Activated naive CD8-positive, alpha-beta T cell treated with anti-CD3 and anti-CD28 coated beads, Interleukin-2, amount 50 U/mL, for 24 hours (primary cell): ENCODE measurements at regions not wholly inside any gene's neighbourhood (a gene's known extent, or its start where the extent isn't known, plus 50 kb on each side); places are given as distances from the start of the nearest gene placed in this dataset.

ENCODE experiments used
- ATAC-seq: fragments of 150-1000 bp; cut with Tn5 transposase; one replicate; pipeline ENCODE4 v1.10.0; 2021
- DNase-seq: peaks from one replicate; pipeline ENCODE4 v3.0.0; 2021
- H3K27ac Mint-ChIP-seq: one replicate; pipeline ENCODE4 v1.8.0; 2021; ENCODE audit warnings: mild to moderate bottlenecking, mixed read lengths
- H3K27me3 Mint-ChIP-seq: one replicate; pipeline ENCODE4 v1.8.0; 2021; ENCODE audit warnings: mixed read lengths
- H3K36me3 Mint-ChIP-seq: one replicate; pipeline ENCODE4 v1.8.0; 2021; ENCODE audit warnings: low read depth, mixed read lengths
- H3K4me1 Mint-ChIP-seq: one replicate; pipeline ENCODE4 v1.8.0; 2021; ENCODE audit warnings: mixed read lengths
- H3K4me3 Mint-ChIP-seq: one replicate; pipeline ENCODE4 v1.8.0; 2021; ENCODE audit warnings: mild to moderate bottlenecking, moderate library complexity, mixed read lengths
- H3K9me3 Mint-ChIP-seq: one replicate; pipeline ENCODE4 v1.8.0; 2021; ENCODE audit warnings: mixed read lengths

GRCh38 chr3:194977356-194977755 is 291.7 kb downstream of the FAM43A start:
- H3K36me3 Mint-ChIP-seq: no peaks in the 10 kb centered on the region
- H3K27ac Mint-ChIP-seq: no peak overlapping the region
- H3K9me3 Mint-ChIP-seq: peaks cover 2% of the 10 kb centered on the region
- no peak overlapping the region for H3K4me3 Mint-ChIP-seq
- no peak for DNase-seq
- ATAC-seq: no peak
- H3K4me1 Mint-ChIP-seq: no peaks in the 10 kb centered on the region
- H3K27me3 Mint-ChIP-seq: peaks cover 3% of the 10 kb centered on the region

GRCh38 chr3:194979173-194979572 is 291.8 kb downstream of the XXYLT1 start:
- DNase-seq: no peak

GRCh38 chr3:194982472-194982871 is 288.5 kb downstream of the XXYLT1 start:
- Mint-ChIP-seq H3K27me3 (peaks cover 11% of the 10 kb centered on the region), H3K4me3 (no peak overlapping the region), H3K9me3 (peaks cover 5% of the 10 kb centered on the region), H3K4me1 (no peaks in the 10 kb centered on the region), H3K27ac (no peak overlapping the region), H3K36me3 (no peaks in the 10 kb centered on the region)
- ATAC-seq (no peak), DNase-seq (no peak)

More at GRCh38 chr3:194979173-194979572, 291.8 kb downstream of the XXYLT1 start:
- Mint-ChIP-seq H3K36me3 (no peaks in the 10 kb centered on the region), H3K9me3 (peaks cover 5% of the 10 kb centered on the region), H3K27me3 (peaks cover 4% of the 10 kb centered on the region), H3K4me3 (no peak overlapping the region), H3K4me1 (no peaks in the 10 kb centered on the region), H3K27ac (no peak overlapping the region)
- ATAC-seq: no peak

- no peak for ATAC-seq
- no peak overlapping the region for H3K27ac Mint-ChIP-seq
- no peaks in the 10 kb centered on the region for H3K36me3 Mint-ChIP-seq
- H3K9me3 Mint-ChIP-seq: peaks cover 5% of the 10 kb centered on the region
- H3K27me3 Mint-ChIP-seq: peaks cover 11% of the 10 kb centered on the region
- no peak for DNase-seq
- no peaks in the 10 kb centered on the region for H3K4me1 Mint-ChIP-seq
- H3K4me3 Mint-ChIP-seq: no peak overlapping the region
These were observed 287.8 kb downstream of the XXYLT1 start for GRCh38 chr3:194983121-194983520.

- peak; percentile 20 for ATAC-seq
- Mint-ChIP-seq H3K27ac (no peak overlapping the region), H3K4me1 (no peaks in the 10 kb centered on the region), H3K4me3 (no peak overlapping the region), H3K27me3 (peaks cover 11% of the 10 kb centered on the region), H3K36me3 (no peaks in the 10 kb centered on the region), H3K9me3 (peaks cover 5% of the 10 kb centered on the region)
- DNase-seq: no peak
These were observed 287.3 kb downstream of the XXYLT1 start for GRCh38 chr3:194983620-194984019.

GRCh38 chr3:194984066-194984465 is 286.9 kb downstream of the XXYLT1 start:
- DNase-seq: no peak
- no peaks in the 10 kb centered on the region for H3K36me3 Mint-ChIP-seq
- no peaks in the 10 kb centered on the region for H3K4me1 Mint-ChIP-seq
- no peak overlapping the region for H3K27ac Mint-ChIP-seq
- H3K4me3 Mint-ChIP-seq: no peak overlapping the region
- ATAC-seq: no peak
- H3K9me3 Mint-ChIP-seq: peaks cover 5% of the 10 kb centered on the region
- H3K27me3 Mint-ChIP-seq: peaks cover 11% of the 10 kb centered on the region

- Mint-ChIP-seq H3K9me3 (peaks cover 5% of the 10 kb centered on the region), H3K27ac (no peak overlapping the region), H3K27me3 (peaks cover 11% of the 10 kb centered on the region), H3K36me3 (no peaks in the 10 kb centered on the region), H3K4me1 (no peaks in the 10 kb centered on the region), H3K4me3 (no peak overlapping the region)
- DNase-seq (no peak), ATAC-seq (no peak)
These were observed 286.3 kb downstream of the XXYLT1 start for GRCh38 chr3:194984622-194985021.

GRCh38 chr3:194985031-194985578 is 285.9 kb downstream of the XXYLT1 start:
- Mint-ChIP-seq H3K9me3 (peaks cover 5% of the 10 kb centered on the region), H3K4me3 (no peak overlapping the region), H3K4me1 (no peaks in the 10 kb centered on the region), H3K27me3 (peaks cover 11% of the 10 kb centered on the region), H3K27ac (no peak overlapping the region), H3K36me3 (no peaks in the 10 kb centered on the region)
- DNase-seq (no peak), ATAC-seq (no peak)

GRCh38 chr3:194986208-194987043 is 284.5 kb downstream of the XXYLT1 start:
- peaks cover 5% of the 10 kb centered on the region for H3K9me3 Mint-ChIP-seq
- peaks cover 11% of the 10 kb centered on the region for H3K27me3 Mint-ChIP-seq
- H3K4me3 Mint-ChIP-seq: no peak overlapping the region
- ATAC-seq (no peak), DNase-seq (no peak)
- H3K4me1 Mint-ChIP-seq: no peaks in the 10 kb centered on the region
- H3K36me3 Mint-ChIP-seq: no peaks in the 10 kb centered on the region
- no peak overlapping the region for H3K27ac Mint-ChIP-seq

- no peak overlapping the region for H3K27ac Mint-ChIP-seq
- H3K27me3 Mint-ChIP-seq: peaks cover 10% of the 10 kb centered on the region
- H3K4me1 Mint-ChIP-seq: no peaks in the 10 kb centered on the region
- DNase-seq: no peak
- no peak overlapping the region for H3K4me3 Mint-ChIP-seq
- ATAC-seq: no peak
- no peaks in the 10 kb centered on the region for H3K9me3 Mint-ChIP-seq
- H3K36me3 Mint-ChIP-seq: no peaks in the 10 kb centered on the region
These were observed 283.1 kb downstream of the XXYLT1 start for GRCh38 chr3:194987571-194988494.

GRCh38 chr3:194988495-194989165 is 282.3 kb downstream of the XXYLT1 start:
- no peaks in the 10 kb centered on the region for H3K9me3 Mint-ChIP-seq
- no peak overlapping the region for H3K4me3 Mint-ChIP-seq
- peaks cover 10% of the 10 kb centered on the region for H3K27me3 Mint-ChIP-seq
- ATAC-seq (no peak), DNase-seq (no peak)
- no peaks in the 10 kb centered on the region for H3K4me1 Mint-ChIP-seq
- H3K27ac Mint-ChIP-seq: no peak overlapping the region
- no peaks in the 10 kb centered on the region for H3K36me3 Mint-ChIP-seq

- Mint-ChIP-seq H3K4me1 (no peaks in the 10 kb centered on the region), H3K27ac (no peak overlapping the region), H3K4me3 (no peak overlapping the region), H3K36me3 (no peaks in the 10 kb centered on the region), H3K27me3 (peaks cover 8% of the 10 kb centered on the region), H3K9me3 (no peaks in the 10 kb centered on the region)
- DNase-seq (no peak), ATAC-seq (no peak)
These were observed 281.7 kb downstream of the XXYLT1 start for GRCh38 chr3:194989241-194989640.

- ATAC-seq (no peak), DNase-seq (no peak)
- Mint-ChIP-seq H3K36me3 (no peaks in the 10 kb centered on the region), H3K9me3 (no peaks in the 10 kb centered on the region), H3K4me1 (no peaks in the 10 kb centered on the region), H3K27me3 (peaks cover 2% of the 10 kb centered on the region), H3K4me3 (no peak overlapping the region), H3K27ac (no peak overlapping the region)
These were observed 280.3 kb downstream of the XXYLT1 start for GRCh38 chr3:194990454-194991337.

GRCh38 chr3:194991338-194991654 is 279.7 kb downstream of the XXYLT1 start:
- Mint-ChIP-seq H3K4me1 (no peaks in the 10 kb centered on the region), H3K9me3 (no peaks in the 10 kb centered on the region), H3K36me3 (no peaks in the 10 kb centered on the region), H3K4me3 (no peak overlapping the region), H3K27ac (no peak overlapping the region), H3K27me3 (peaks cover 2% of the 10 kb centered on the region)
- DNase-seq (no peak), ATAC-seq (no peak)
